H9 (cell line): ENCODE measurements at regions not wholly inside any gene's neighbourhood (a gene's known extent, or its start where the extent isn't known, plus 50 kb on each side); places are given as distances from the start of the nearest gene placed in this dataset.

Experiments
- DNase-seq: peaks from one replicate; pipeline ENCODE4 v3.0.0-alpha.2; 2017
- H2AFZ ChIP-seq: one replicate; pipeline ENCODE4 v1.6.1; 2013; ENCODE audit warnings: mild to moderate bottlenecking, low read length, control low read depth, moderate library complexity
- H2AK5ac ChIP-seq: 2 replicates; pipeline ENCODE4 v1.6.1; 2013; ENCODE audit warnings: low read length, control low read depth, mixed read lengths; ENCODE audit not compliant: insufficient read length
- H2BK120ac ChIP-seq: one replicate; pipeline ENCODE4 v1.6.1; 2013; ENCODE audit warnings: low read depth, mild to moderate bottlenecking, low read length, control low read depth, inconsistent platforms; ENCODE audit not compliant: poor library complexity, severe bottlenecking
- H2BK12ac ChIP-seq: 2 replicates; pipeline ENCODE4 v1.6.1; 2013; ENCODE audit warnings: low read length, control low read depth, mixed read lengths, low read depth; ENCODE audit not compliant: insufficient read length
- H2BK15ac ChIP-seq: 2 replicates; pipeline ENCODE4 v1.6.1; 2013; ENCODE audit warnings: low read depth, low read length, control low read depth
- H2BK20ac ChIP-seq: one replicate; pipeline ENCODE4 v1.6.1; 2013; ENCODE audit warnings: low read depth, mild to moderate bottlenecking, low read length, control low read depth, inconsistent platforms; ENCODE audit not compliant: poor library complexity, severe bottlenecking
- H2BK5ac ChIP-seq: 2 replicates; pipeline ENCODE4 v1.6.1; 2013; ENCODE audit warnings: low read length, control low read depth, mixed read lengths; ENCODE audit not compliant: insufficient read length
- H3K14ac ChIP-seq: 2 replicates; pipeline ENCODE4 v1.6.1; 2013; ENCODE audit warnings: low read length, control low read depth; ENCODE audit not compliant: insufficient read depth
- H3K18ac ChIP-seq: 2 replicates; pipeline ENCODE4 v1.6.1; 2013; ENCODE audit warnings: low read depth, mild to moderate bottlenecking, mixed read lengths, low read length, control low read depth; ENCODE audit not compliant: insufficient read length
- H3K23ac ChIP-seq: 2 replicates; pipeline ENCODE4 v1.6.1; 2013; ENCODE audit warnings: low read length, control low read depth, mixed read lengths, low read depth; ENCODE audit not compliant: insufficient read length
- H3K23me2 ChIP-seq: 2 replicates; pipeline ENCODE4 v1.6.1; 2013; ENCODE audit warnings: low read depth, mild to moderate bottlenecking, mixed read lengths, low read length, control low read depth; ENCODE audit not compliant: insufficient read length, poor library complexity, severe bottlenecking
- H3K27ac ChIP-seq: 2 replicates; pipeline ENCODE4 v1.5.1; 2013; ENCODE audit warnings: low read length, control low read depth, mixed read lengths, low read depth; ENCODE audit not compliant: insufficient read length
- H3K27me3 ChIP-seq: 2 replicates; pipeline ENCODE4 v1.6.1; 2013; ENCODE audit warnings: low read length, control low read depth, inconsistent platforms; ENCODE audit not compliant: insufficient read depth
- H3K4ac ChIP-seq: 2 replicates; pipeline ENCODE4 v1.6.1; 2013; ENCODE audit warnings: low read depth, mild to moderate bottlenecking, control low read depth, inconsistent platforms, low read length, moderate library complexity
- H3K4me1 ChIP-seq: 2 replicates; pipeline ENCODE4 v1.6.1; 2013; ENCODE audit warnings: low read length, control low read depth, inconsistent platforms; ENCODE audit not compliant: insufficient read depth
- H3K4me2 ChIP-seq: 2 replicates; pipeline ENCODE4 v1.6.1; 2013; ENCODE audit warnings: low read length, control low read depth, mixed read lengths; ENCODE audit not compliant: insufficient read length, insufficient read depth
- H3K56ac ChIP-seq: 2 replicates; pipeline ENCODE4 v1.6.1; 2013; ENCODE audit warnings: low read depth, mild to moderate bottlenecking, mixed read lengths, low read length, control low read depth; ENCODE audit not compliant: insufficient read length
- H3K79me1 ChIP-seq: 2 replicates; pipeline ENCODE4 v1.6.1; 2013; ENCODE audit warnings: low read depth, mild to moderate bottlenecking, moderate library complexity, low read length, control low read depth, inconsistent platforms; ENCODE audit not compliant: insufficient read depth, poor library complexity, severe bottlenecking
- H3K79me2 ChIP-seq: 2 replicates; pipeline ENCODE4 v1.6.1; 2013; ENCODE audit warnings: low read length, control low read depth, inconsistent platforms; ENCODE audit not compliant: insufficient read depth
- H3K9ac ChIP-seq: 2 replicates; pipeline ENCODE4 v1.6.1; 2013; ENCODE audit warnings: low read length, control low read depth, mixed read lengths; ENCODE audit not compliant: insufficient read length; ENCODE audit errors: extremely low read depth
- H3K9me3 ChIP-seq: one replicate; pipeline ENCODE4 v1.6.1; 2013; ENCODE audit warnings: low read depth, low read length, inconsistent platforms; ENCODE audit not compliant: control insufficient read depth
- H3T11ph ChIP-seq: one replicate; pipeline ENCODE4 v1.6.1; 2013; ENCODE audit warnings: mild to moderate bottlenecking, low read length, control low read depth, inconsistent platforms
- H4K20me1 ChIP-seq: one replicate; pipeline ENCODE4 v1.6.1; 2013; ENCODE audit not compliant: control insufficient read depth, insufficient read length, insufficient read depth
- H4K5ac ChIP-seq: 2 replicates; pipeline ENCODE4 v1.6.1; 2013; ENCODE audit warnings: low read depth, mild to moderate bottlenecking, mixed read lengths, low read length, control low read depth; ENCODE audit not compliant: insufficient read length
- H4K8ac ChIP-seq: replicated peaks from 2 replicates; pipeline ENCODE4 v1.6.1; 2013; ENCODE audit warnings: low read length, control low read depth, mixed read lengths, low read depth; ENCODE audit not compliant: insufficient read length
- H4K91ac ChIP-seq: 2 replicates; pipeline ENCODE4 v1.6.1; 2013; ENCODE audit warnings: low read depth, mild to moderate bottlenecking, moderate library complexity, mixed read lengths, low read length, control low read depth; ENCODE audit not compliant: insufficient read length
- H3K27ac Mint-ChIP-seq, 3 experiments: 2 replicates in 2 of 3; 3 replicates in 1 of 3; pipeline ENCODE4 v1.8.0; 2020 to 2021; ENCODE audit warnings: mixed read lengths in 3 of 3, mild to moderate bottlenecking in 1 of 3, moderate library complexity in 1 of 3
- H3K27me3 Mint-ChIP-seq: 2 replicates; pipeline ENCODE4 v1.8.0; 2021; ENCODE audit warnings: low read depth, mild to moderate bottlenecking, moderate library complexity, mixed read lengths
- H3K36me3 Mint-ChIP-seq, 3 experiments: 2 replicates in 2 of 3; 3 replicates in 1 of 3; pipeline ENCODE4 v1.8.0; 2020 to 2021; ENCODE audit warnings: low read depth in 3 of 3, mixed read lengths in 3 of 3; ENCODE audit not compliant: insufficient read depth in 1 of 3
- H3K4me1 Mint-ChIP-seq, 2 experiments: 2 replicates each; pipeline ENCODE4 v1.8.0; 2020; ENCODE audit warnings: mixed read lengths in 2 of 2
- H3K4me3 Mint-ChIP-seq, 2 experiments: 2 replicates in 1 of 2; 3 replicates in 1 of 2; pipeline ENCODE4 v1.8.0; 2020 to 2021; ENCODE audit warnings: mild to moderate bottlenecking in 2 of 2, mixed read lengths in 2 of 2, moderate library complexity in 1 of 2
- H3K9me3 Mint-ChIP-seq, 2 experiments: 2 replicates in 1 of 2; 3 replicates in 1 of 2; pipeline ENCODE4 v1.8.0; 2020; ENCODE audit warnings: mild to moderate bottlenecking in 2 of 2, mixed read lengths in 2 of 2, moderate library complexity in 1 of 2
- WGBS: extraction: QIAGEN DNeasy Blood & Tissue Kit; methylation state at CpG from one replicate; pipeline ENCODE4 v1.1.7; 2013; ENCODE audit warnings: missing lambda C conversion rate, low lambda C conversion rate, mixed read lengths; ENCODE audit not compliant: insufficient read length; ENCODE audit errors: extremely low coverage; 5-methylcytosine and 5-hydroxymethylcytosine counted together
- TF ChIP-seq, protein P1 (sequence below): fragments of 200-600 bp; sonication (generic); conservative IDR thresholded peaks from 3 replicates; pipeline ENCODE4 v1.8.0; 2021; ENCODE audit warnings: antibody characterized with exemption, mild to moderate bottlenecking

DNA sequence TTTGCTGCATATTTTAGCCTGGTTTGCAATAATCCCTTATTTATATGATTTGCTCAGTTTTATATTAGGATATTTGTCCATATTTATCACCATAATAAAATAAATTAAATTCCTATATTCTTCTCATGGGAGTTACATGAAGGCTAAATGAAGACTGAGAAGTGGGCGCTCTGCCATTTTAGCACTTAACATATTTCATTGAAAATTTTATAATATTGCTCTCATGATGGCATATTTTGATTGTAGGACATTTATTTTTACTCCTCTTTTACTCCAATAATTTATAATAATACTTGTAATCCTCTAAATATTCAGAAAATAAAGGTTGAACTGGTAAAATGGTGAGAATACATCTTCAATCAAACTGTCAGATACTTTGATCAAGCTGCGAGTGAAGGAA is 99.8 kb upstream of the SEMA3A start:
- Histone ChIP-seq H2BK5ac (no peak overlapping the region), H2BK120ac (no peak overlapping the region), H3K14ac (no peak overlapping the region), H3T11ph (no peak overlapping the region), H4K20me1 (no peaks in the 10 kb centered on the region), H3K27ac (no peak overlapping the region), H3K23me2 (no peaks in the 10 kb centered on the region), H3K27me3 (no peaks in the 10 kb centered on the region), H3K9ac (no peak overlapping the region), H4K8ac (no peak overlapping the region), H3K4me2 (no peak overlapping the region), H3K56ac (no peak overlapping the region), H3K79me2 (no peaks in the 10 kb centered on the region), H4K5ac (no peak overlapping the region), H2BK20ac (no peak overlapping the region), H2BK12ac (no peak overlapping the region), H3K18ac (no peak overlapping the region), H4K91ac (no peak overlapping the region), H3K4me1 (no peaks in the 10 kb centered on the region; the same call in 1 of the 2 replicates), H2BK15ac (no peak overlapping the region), H3K4ac (no peak overlapping the region), H3K23ac (no peak overlapping the region), H2AK5ac (no peak overlapping the region), H3K9me3 (no peaks in the 10 kb centered on the region), H3K79me1 (no peaks in the 10 kb centered on the region), H2AFZ (no peak overlapping the region)
- TF ChIP-seq, protein P1, sequence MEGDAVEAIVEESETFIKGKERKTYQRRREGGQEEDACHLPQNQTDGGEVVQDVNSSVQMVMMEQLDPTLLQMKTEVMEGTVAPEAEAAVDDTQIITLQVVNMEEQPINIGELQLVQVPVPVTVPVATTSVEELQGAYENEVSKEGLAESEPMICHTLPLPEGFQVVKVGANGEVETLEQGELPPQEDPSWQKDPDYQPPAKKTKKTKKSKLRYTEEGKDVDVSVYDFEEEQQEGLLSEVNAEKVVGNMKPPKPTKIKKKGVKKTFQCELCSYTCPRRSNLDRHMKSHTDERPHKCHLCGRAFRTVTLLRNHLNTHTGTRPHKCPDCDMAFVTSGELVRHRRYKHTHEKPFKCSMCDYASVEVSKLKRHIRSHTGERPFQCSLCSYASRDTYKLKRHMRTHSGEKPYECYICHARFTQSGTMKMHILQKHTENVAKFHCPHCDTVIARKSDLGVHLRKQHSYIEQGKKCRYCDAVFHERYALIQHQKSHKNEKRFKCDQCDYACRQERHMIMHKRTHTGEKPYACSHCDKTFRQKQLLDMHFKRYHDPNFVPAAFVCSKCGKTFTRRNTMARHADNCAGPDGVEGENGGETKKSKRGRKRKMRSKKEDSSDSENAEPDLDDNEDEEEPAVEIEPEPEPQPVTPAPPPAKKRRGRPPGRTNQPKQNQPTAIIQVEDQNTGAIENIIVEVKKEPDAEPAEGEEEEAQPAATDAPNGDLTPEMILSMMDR: no peak
- Mint-ChIP-seq H3K9me3 (no peaks in the 10 kb centered on the region), H3K36me3 (no peaks in the 10 kb centered on the region), H3K4me3 (no peak overlapping the region), H3K4me1 (peaks cover 7 to 11% of the 10 kb centered on the region in 2 experiments), H3K27me3 (no peaks in the 10 kb centered on the region), H3K27ac (no peak overlapping the region)
- WGBS: no CpG with 5 or more reads among the region's 2 CpGs
- DNase-seq: no peak
